Spleen (tissue), 11 donors: ENCODE measurements at regions not wholly inside any gene's neighbourhood (a gene's known extent, or its start where the extent isn't known, plus 50 kb on each side); places are given as distances from the start of the nearest gene placed in this dataset.

Experiments used
- DNase-seq: peaks from one replicate; pipeline ENCODE4 v3.0.0-alpha.2; 2020
- H3K27ac ChIP-seq, 8 donors: fragments of 200-600 bp; sonication (generic) in 7 of 8; 1 replicate in 4 of 8; 2 replicates in 4 of 8; pipeline versions ENCODE4 v1.5.0 to v1.8.0; 2016 to 2021; ENCODE audit warnings: inconsistent platforms in 4 of 8, mild to moderate bottlenecking in 4 of 8, moderate library complexity in 1 of 8
- H3K27me3 ChIP-seq, 7 donors: fragments of 200-600 bp; sonication (generic) in 6 of 7; replicated peaks in 1 of 7; 1 replicate in 4 of 7; 2 replicates in 3 of 7; pipeline versions ENCODE4 v1.5.0 to v1.8.0; 2016 to 2021; ENCODE audit warnings: inconsistent platforms in 3 of 7, mild to moderate bottlenecking in 1 of 7
- H3K36me3 ChIP-seq, 6 donors: fragments of 200-600 bp; sonication (generic) in 5 of 6; 1 replicate in 4 of 6; 2 replicates in 2 of 6; pipeline versions ENCODE4 v1.5.0 to v1.8.0; 2016 to 2021; ENCODE audit warnings: inconsistent platforms in 2 of 6
- H3K4me1 ChIP-seq, 6 donors: fragments of 200-600 bp; sonication (generic) in 5 of 6; 1 replicate in 3 of 6; 2 replicates in 3 of 6; pipeline versions ENCODE4 v1.5.0 to v1.8.0; 2016 to 2021; ENCODE audit warnings: inconsistent platforms in 3 of 6
- H3K4me3 ChIP-seq, 8 donors: fragments of 200-600 bp; sonication (generic) in 7 of 8; 1 replicate in 4 of 8; 2 replicates in 4 of 8; pipeline versions ENCODE4 v1.5.0 to v1.8.0; 2016 to 2021; ENCODE audit warnings: inconsistent platforms in 4 of 8, mild to moderate bottlenecking in 4 of 8, moderate library complexity in 2 of 8
- H3K9me3 ChIP-seq, 8 donors: fragments of 200-600 bp; sonication (generic) in 7 of 8; 1 replicate in 4 of 8; 2 replicates in 4 of 8; pipeline versions ENCODE4 v1.5.0 to v1.8.0; 2016 to 2021; ENCODE audit warnings: inconsistent platforms in 4 of 8
- CTCF ChIP-seq, 11 experiments: fragments of 200-600 bp in 7 of 11; fragments of 450-650 bp in 4 of 11; sonication (generic) in 4 of 11; IDR thresholded peaks in 8 of 11; conservative IDR thresholded peaks in 3 of 11; 1 replicate in 7 of 11; 2 replicates in 4 of 11; pipeline versions ENCODE4 v1.4.0 to v1.8.0; 2016 to 2021; ENCODE audit warnings: antibody characterized with exemption in 11 of 11, inconsistent platforms in 4 of 11, mild to moderate bottlenecking in 1 of 11
- POLR2A ChIP-seq, 3 donors: fragments of 450-650 bp; IDR thresholded peaks; one replicate each; pipeline ENCODE4 v1.5.1; 2017; ENCODE audit warnings: antibody characterized with exemption in 3 of 3, mild to moderate bottlenecking in 1 of 3
- POLR2AphosphoS5 ChIP-seq, 3 donors: sonication (generic); formaldehyde crosslinking; IDR thresholded peaks; one replicate each; pipeline ENCODE4 v1.5.1; 2017; ENCODE audit warnings: antibody characterized with exemption in 3 of 3
- WGBS, 5 donors: extraction: QIAGEN DNeasy Blood & Tissue Kit in 3 of 5; methylation state at CpG; one replicate each; pipeline versions ENCODE4 v1.1.5 to v1.1.7; 2013 to 2018; 5-methylcytosine and 5-hydroxymethylcytosine counted together
- intact Hi-C: fragments of 100-400 bp; cut with DNase I; formaldehyde crosslinking; loops from one replicate; pipeline ENCODE4 v1.15.0; 2023; ENCODE audit warnings: low total_unique reads
- donor health status: healthy with polysubstance abuse.
- donor health status: DM: no; HTN: no; CAD: no; lungs with moderate emphysema.
- donor health status: DM: no; HTN: no; CAD: no.
- donor health status: Bipolar disorder and iron deficiency.
- donor health status: healthy.
- donor health status: DM: no; HTN: no; CAD: no.
- donor health status: DM: yes; HTN: yes; CAD: no.

GRCh38 chr3:7927015-7927414, 574.6 kb upstream of the LMCD1 start:
- no peak for TF ChIP-seq POLR2A (IDR thresholded peaks at IDR 0.05)
- TF ChIP-seq CTCF (IDR thresholded peaks at IDR 0.05 in 8 of 11, conservative IDR thresholded peaks at IDR 0.05 in 3 of 11): no peak
- no peak for TF ChIP-seq POLR2AphosphoS5 (IDR thresholded peaks at IDR 0.05)
- Histone ChIP-seq H3K9me3 (no peaks in the 10 kb centered on the region), H3K4me1 (no peaks in the 10 kb centered on the region), H3K36me3 (no peaks in the 10 kb centered on the region), H3K4me3 (no peak overlapping the region), H3K27ac (no peak overlapping the region), H3K27me3 (no peaks in the 10 kb centered on the region)
- intact Hi-C loops: no loop called here
- 49 to 71% (median 62%) methylated on average over 1 of the region's 1 CpG for WGBS, 5 donors
- no peak for DNase-seq

GRCh38 chr3:7927864-7928263, 573.8 kb upstream of the LMCD1 start:
- H3K4me3 ChIP-seq: no peak overlapping the region
- TF ChIP-seq POLR2AphosphoS5 (IDR thresholded peaks at IDR 0.05): no peak
- no peak for TF ChIP-seq CTCF (IDR thresholded peaks at IDR 0.05 in 8 of 11, conservative IDR thresholded peaks at IDR 0.05 in 3 of 11)
- no peak for TF ChIP-seq POLR2A (IDR thresholded peaks at IDR 0.05)
- H3K4me1 ChIP-seq: no peaks in the 10 kb centered on the region
- no peaks in the 10 kb centered on the region for H3K27me3 ChIP-seq
- no peaks in the 10 kb centered on the region for H3K36me3 ChIP-seq
- DNase-seq: no peak
- intact Hi-C loops: no loop called here
- no peak overlapping the region for H3K27ac ChIP-seq
- no peaks in the 10 kb centered on the region for H3K9me3 ChIP-seq

DNA sequence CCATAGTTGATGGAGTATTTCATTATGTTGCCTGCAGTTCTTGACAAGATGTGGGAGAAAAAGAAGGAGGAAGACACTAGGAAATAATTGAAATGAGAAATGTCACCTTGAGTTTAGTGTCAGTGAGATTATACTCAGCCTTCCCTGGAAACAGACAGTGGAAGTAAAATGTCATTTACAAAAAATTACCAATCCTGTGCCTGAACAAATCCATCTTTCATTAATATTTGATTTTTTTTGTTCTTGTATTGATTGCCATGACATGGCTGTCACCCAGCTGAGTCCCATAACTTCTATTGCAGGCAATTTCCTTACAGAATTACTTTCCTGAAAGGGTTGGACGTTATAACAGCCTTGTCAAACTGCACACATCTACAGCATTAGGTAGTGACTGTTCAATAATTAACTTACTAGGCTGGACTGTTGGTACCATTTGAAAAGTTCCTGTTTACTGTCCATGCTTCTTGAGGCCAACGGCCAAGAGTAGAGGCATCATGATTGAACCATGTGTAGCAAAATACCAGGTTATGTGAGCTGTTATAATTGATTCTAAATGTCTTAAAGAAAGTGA, 572.2 kb upstream of the LMCD1 start:
- no peak for DNase-seq
- intact Hi-C loops: no loop called here
- no peak overlapping the region for H3K4me3 ChIP-seq
- TF ChIP-seq POLR2AphosphoS5 (IDR thresholded peaks at IDR 0.05) (no peak), POLR2A (IDR thresholded peaks at IDR 0.05) (no peak), CTCF (IDR thresholded peaks at IDR 0.05 in 8 of 11, conservative IDR thresholded peaks at IDR 0.05 in 3 of 11) (no peak)
- 48 to 75% (median 52%) methylated on average over 2 of the region's 2 CpGs for WGBS, 5 donors
- H3K4me1 ChIP-seq: no peaks in the 10 kb centered on the region
- H3K27ac ChIP-seq: no peak overlapping the region
- no peaks in the 10 kb centered on the region for H3K36me3 ChIP-seq
- H3K9me3 ChIP-seq: peaks cover 0 to 9% (median 0%) of the 10 kb centered on the region in 8 donors
- no peaks in the 10 kb centered on the region for H3K27me3 ChIP-seq

GRCh38 chr3:7934362-7934761, 567.3 kb upstream of the LMCD1 start:
- Histone ChIP-seq H3K4me3 (no peak overlapping the region), H3K27ac (no peak overlapping the region), H3K9me3 (peaks cover 0 to 27% (median 6%) of the 10 kb centered on the region in 8 donors), H3K27me3 (no peaks in the 10 kb centered on the region), H3K36me3 (no peaks in the 10 kb centered on the region), H3K4me1 (no peaks in the 10 kb centered on the region)
- WGBS, 5 donors: 45 to 71% (median 61%) methylated on average over 2 of the region's 2 CpGs
- DNase-seq: no peak
- TF ChIP-seq CTCF (IDR thresholded peaks at IDR 0.05 in 8 of 11, conservative IDR thresholded peaks at IDR 0.05 in 3 of 11): no peak
- no peak for TF ChIP-seq POLR2AphosphoS5 (IDR thresholded peaks at IDR 0.05)
- no peak for TF ChIP-seq POLR2A (IDR thresholded peaks at IDR 0.05)
- intact Hi-C loops: no loop called here
